Activated CD4-positive, alpha-beta T cell treated with anti-CD3 and anti-CD28 coated beads, Interleukin-2, amount 10 ng/mL, durations not matched to agents 7 days and 5 days (primary cell): ENCODE measurements at regions not wholly inside any gene's neighbourhood (a gene's known extent, or its start where the extent isn't known, plus 50 kb on each side); places are given as distances from the start of the nearest gene placed in this dataset.
A peak's percentile ranks its signal among the peaks of the same experiment; 100 is the strongest.

Experiments
- CTCF ChIA-PET: fragments of 350-600 bp; sonication (Branson Sonifier 250); formaldehyde crosslinking; loops from one replicate; lab custom pipeline; 2021; ENCODE audit warnings: antibody characterized with exemption; lab: Charles Lee
- POLR2A ChIA-PET: fragments of 350-600 bp; sonication (Branson Sonifier 250); formaldehyde crosslinking; loops from one replicate; lab custom pipeline; 2021; ENCODE audit warnings: antibody characterized with exemption; lab: Charles Lee
- DNase-seq: peaks from one replicate; pipeline ENCODE4 v3.0.0-alpha.2; 2020
- H3K27ac Mint-ChIP-seq: one replicate; pipeline ENCODE4 v1.8.0; 2021; ENCODE audit warnings: mild to moderate bottlenecking, moderate library complexity, mixed read lengths
- H3K27me3 Mint-ChIP-seq: one replicate; pipeline ENCODE4 v1.8.0; 2021; ENCODE audit warnings: mixed read lengths
- H3K36me3 Mint-ChIP-seq: one replicate; pipeline ENCODE4 v1.8.0; 2021; ENCODE audit warnings: low read depth, mixed read lengths
- H3K4me1 Mint-ChIP-seq: one replicate; pipeline ENCODE4 v1.8.0; 2021; ENCODE audit warnings: mixed read lengths
- H3K4me3 Mint-ChIP-seq: one replicate; pipeline ENCODE4 v1.8.0; 2021; ENCODE audit warnings: mild to moderate bottlenecking, moderate library complexity, mixed read lengths
- H3K9me3 Mint-ChIP-seq: one replicate; pipeline ENCODE4 v1.8.0; 2021; ENCODE audit warnings: mixed read lengths

- Mint-ChIP-seq H3K4me1 (no peaks in the 10 kb centered on the region), H3K27me3 (no peaks in the 10 kb centered on the region), H3K27ac (no peak overlapping the region), H3K4me3 (no peak overlapping the region), H3K9me3 (no peaks in the 10 kb centered on the region), H3K36me3 (no peaks in the 10 kb centered on the region)
- ChIA-PET CTCF (no interaction called here), POLR2A (no interaction called here)
- DNase-seq, result no peak
Measured at GRCh38 chr17:14840616-14841231, 424.4 kb downstream of the PMP22 start.

- DNase-seq, result no peak
- Mint-ChIP-seq H3K4me3 (no peak overlapping the region), H3K9me3 (no peaks in the 10 kb centered on the region), H3K4me1 (peaks cover under 1% of the 10 kb centered on the region), H3K27me3 (no peaks in the 10 kb centered on the region), H3K36me3 (no peaks in the 10 kb centered on the region), H3K27ac (no peak overlapping the region)
- POLR2A ChIA-PET, result no interaction called here
- CTCF ChIA-PET, result no interaction called here
Measured at GRCh38 chr17:14838567-14838966, 426.6 kb downstream of the PMP22 start.

- CTCF ChIA-PET, result interaction anchor here (1.0 kb wide), 1 partner anchor 10 kb away, joined by 5 read pairs; no protein-coding TSS in a partner anchor
- POLR2A ChIA-PET, result no interaction called here
- no peak overlapping the region for H3K4me3 Mint-ChIP-seq
- peak overlapping the region; percentile 3 for H3K27ac Mint-ChIP-seq
- no peaks in the 10 kb centered on the region for H3K9me3 Mint-ChIP-seq
- no peak for DNase-seq
- peaks cover 6% of the 10 kb centered on the region for H3K4me1 Mint-ChIP-seq
- H3K36me3 Mint-ChIP-seq, result no peaks in the 10 kb centered on the region
- no peaks in the 10 kb centered on the region for H3K27me3 Mint-ChIP-seq
Measured at GRCh38 chr17:14833201-14833785, 431.8 kb downstream of the PMP22 start.

- CTCF ChIA-PET, result interaction anchor here (0.8 kb wide), 1 partner anchor 66 kb away, joined by 5 read pairs; no protein-coding TSS in a partner anchor
- Mint-ChIP-seq H3K4me3 (no peak overlapping the region), H3K36me3 (no peaks in the 10 kb centered on the region), H3K27ac (no peak overlapping the region), H3K27me3 (no peaks in the 10 kb centered on the region), H3K9me3 (no peaks in the 10 kb centered on the region), H3K4me1 (peaks cover 6% of the 10 kb centered on the region)
- no peak for DNase-seq
- POLR2A ChIA-PET, result no interaction called here
Measured at GRCh38 chr17:14831491-14831890, 433.6 kb downstream of the PMP22 start.

GRCh38 chr17:14827396-14827919, 437.7 kb downstream of the PMP22 start:
- no peak for DNase-seq
- Mint-ChIP-seq H3K4me3 (no peak overlapping the region), H3K27ac (no peak overlapping the region), H3K9me3 (peaks cover 2% of the 10 kb centered on the region), H3K4me1 (no peaks in the 10 kb centered on the region), H3K27me3 (no peaks in the 10 kb centered on the region), H3K36me3 (no peaks in the 10 kb centered on the region)
- ChIA-PET CTCF (interaction anchor here (0.6 kb wide), 1 partner anchor 661 kb away, joined by 4 read pairs; no protein-coding TSS in a partner anchor), POLR2A (no interaction called here)

GRCh38 chr17:14826358-14826757, 438.8 kb downstream of the PMP22 start:
- POLR2A ChIA-PET, result no interaction called here
- no peaks in the 10 kb centered on the region for H3K36me3 Mint-ChIP-seq
- DNase-seq, result no peak
- peaks cover 2% of the 10 kb centered on the region for H3K9me3 Mint-ChIP-seq
- H3K27me3 Mint-ChIP-seq, result no peaks in the 10 kb centered on the region
- CTCF ChIA-PET, result no interaction called here
- no peaks in the 10 kb centered on the region for H3K4me1 Mint-ChIP-seq
- H3K4me3 Mint-ChIP-seq, result no peak overlapping the region
- H3K27ac Mint-ChIP-seq, result no peak overlapping the region

- H3K4me3 Mint-ChIP-seq, result no peak overlapping the region
- no peaks in the 10 kb centered on the region for H3K36me3 Mint-ChIP-seq
- H3K9me3 Mint-ChIP-seq, result peaks cover 3% of the 10 kb centered on the region
- CTCF ChIA-PET, result no interaction called here
- H3K4me1 Mint-ChIP-seq, result no peaks in the 10 kb centered on the region
- POLR2A ChIA-PET, result no interaction called here
- no peak overlapping the region for H3K27ac Mint-ChIP-seq
- no peak for DNase-seq
- H3K27me3 Mint-ChIP-seq, result no peaks in the 10 kb centered on the region
Measured at GRCh38 chr17:14818469-14818868, 446.7 kb downstream of the PMP22 start.

GRCh38 chr17:14815079-14815478, 450.0 kb downstream of the PMP22 start:
- no peaks in the 10 kb centered on the region for H3K4me1 Mint-ChIP-seq
- peaks cover under 1% of the 10 kb centered on the region for H3K9me3 Mint-ChIP-seq
- no peaks in the 10 kb centered on the region for H3K27me3 Mint-ChIP-seq
- ChIA-PET POLR2A (no interaction called here), CTCF (no interaction called here)
- H3K27ac Mint-ChIP-seq, result no peak overlapping the region
- no peak for DNase-seq
- no peak overlapping the region for H3K4me3 Mint-ChIP-seq
- no peaks in the 10 kb centered on the region for H3K36me3 Mint-ChIP-seq

- H3K27me3 Mint-ChIP-seq, result peaks cover under 1% of the 10 kb centered on the region
- H3K4me1 Mint-ChIP-seq, result no peaks in the 10 kb centered on the region
- peak; percentile 35 for DNase-seq
- H3K4me3 Mint-ChIP-seq, result no peak overlapping the region
- ChIA-PET POLR2A (no interaction called here), CTCF (no interaction called here)
- peaks cover 1% of the 10 kb centered on the region for H3K9me3 Mint-ChIP-seq
- no peak overlapping the region for H3K27ac Mint-ChIP-seq
- no peaks in the 10 kb centered on the region for H3K36me3 Mint-ChIP-seq
Measured at GRCh38 chr17:14813649-14814370, 451.3 kb downstream of the PMP22 start.

- no peaks in the 10 kb centered on the region for H3K4me1 Mint-ChIP-seq
- H3K27me3 Mint-ChIP-seq, result peaks cover 5% of the 10 kb centered on the region
- H3K27ac Mint-ChIP-seq, result no peak overlapping the region
- ChIA-PET POLR2A (no interaction called here), CTCF (interaction anchor here (0.6 kb wide), 1 partner anchor 18 kb away, joined by 3 read pairs; no protein-coding TSS in a partner anchor)
- no peak overlapping the region for H3K4me3 Mint-ChIP-seq
- H3K36me3 Mint-ChIP-seq, result no peaks in the 10 kb centered on the region
- H3K9me3 Mint-ChIP-seq, result peaks cover 6% of the 10 kb centered on the region
- no peak for DNase-seq
Measured at GRCh38 chr17:14808425-14808824, 456.7 kb downstream of the PMP22 start.

GRCh38 chr17:14805348-14805747, 459.8 kb downstream of the PMP22 start:
- no peak for DNase-seq
- no peak overlapping the region for H3K4me3 Mint-ChIP-seq
- H3K36me3 Mint-ChIP-seq, result no peaks in the 10 kb centered on the region
- ChIA-PET POLR2A (no interaction called here), CTCF (no interaction called here)
- no peak overlapping the region for H3K27ac Mint-ChIP-seq
- no peaks in the 10 kb centered on the region for H3K4me1 Mint-ChIP-seq
- peaks cover 5% of the 10 kb centered on the region for H3K27me3 Mint-ChIP-seq
- peaks cover 6% of the 10 kb centered on the region for H3K9me3 Mint-ChIP-seq

- H3K36me3 Mint-ChIP-seq, result no peaks in the 10 kb centered on the region
- ChIA-PET POLR2A (no interaction called here), CTCF (no interaction called here)
- H3K9me3 Mint-ChIP-seq, result peaks cover 8% of the 10 kb centered on the region
- no peak overlapping the region for H3K4me3 Mint-ChIP-seq
- DNase-seq, result no peak
- no peak overlapping the region for H3K27ac Mint-ChIP-seq
- peaks cover 5% of the 10 kb centered on the region for H3K27me3 Mint-ChIP-seq
- no peaks in the 10 kb centered on the region for H3K4me1 Mint-ChIP-seq
Measured at GRCh38 chr17:14803826-14804225, 461.3 kb downstream of the PMP22 start.

- Mint-ChIP-seq H3K4me3 (no peak overlapping the region), H3K4me1 (no peaks in the 10 kb centered on the region), H3K9me3 (peaks cover 3% of the 10 kb centered on the region), H3K27ac (no peak overlapping the region), H3K27me3 (peaks cover 3% of the 10 kb centered on the region), H3K36me3 (no peaks in the 10 kb centered on the region)
- ChIA-PET CTCF (no interaction called here), POLR2A (no interaction called here)
- DNase-seq, result no peak
Measured at GRCh38 chr17:14797801-14798200, 467.3 kb downstream of the PMP22 start.
